A673 (cell line): ENCODE measurements at regions not wholly inside any gene's neighbourhood (a gene's known extent, or its start where the extent isn't known, plus 50 kb on each side); places are given as distances from the start of the nearest gene placed in this dataset.

Experiments
- BruUV-seq: library from RNA; stranded (reverse); fragments of 400-500 nt; replicated peaks from 2 replicates; lab custom pipeline; 2021; lab: Mats Ljungman, UMichigan
- CTCF ChIA-PET: fragments of 300-600 bp; sonication (Branson Sonifier 250); formaldehyde crosslinking; loops from one replicate; lab custom pipeline; 2022; ENCODE audit warnings: antibody characterized with exemption; lab: Charles Lee
- POLR2A ChIA-PET: fragments of 300-600 bp; sonication (Branson Sonifier 250); formaldehyde crosslinking; loops from one replicate; lab custom pipeline; 2022; ENCODE audit warnings: antibody characterized with exemption; ENCODE audit not compliant: low non-redundant PET; lab: Charles Lee
- DNase-seq: peaks from one replicate; pipeline ENCODE4 v3.0.0-alpha.2; 2015; ENCODE audit warnings: low spot score
- H3K27ac ChIP-seq: fragments of 200-600 bp; sonication (generic); 2 replicates; pipeline ENCODE4 v1.5.1; 2016; ENCODE audit warnings: mixed run types, low read depth, mild to moderate bottlenecking, mixed read lengths, antibody characterized with exemption, low read length; ENCODE audit not compliant: poor library complexity, severe bottlenecking
- H3K27me3 ChIP-seq: fragments of 200-600 bp; sonication (generic); replicated peaks from 2 replicates; pipeline ENCODE4 v1.6.1; 2017; ENCODE audit warnings: mixed run types, low read depth, mild to moderate bottlenecking, mixed read lengths, antibody characterized with exemption, low read length; ENCODE audit not compliant: insufficient read depth, poor library complexity
- H3K36me3 ChIP-seq: fragments of 200-600 bp; sonication (generic); 2 replicates; pipeline ENCODE4 v1.6.1; 2016; ENCODE audit warnings: mixed run types, mild to moderate bottlenecking, mixed read lengths, antibody characterized with exemption, low read length; ENCODE audit not compliant: insufficient read depth, poor library complexity, severe bottlenecking
- H3K4me1 ChIP-seq: fragments of 200-600 bp; sonication (generic); 2 replicates; pipeline ENCODE4 v1.6.1; 2017; ENCODE audit warnings: mixed run types, mild to moderate bottlenecking, mixed read lengths, antibody characterized with exemption, low read length; ENCODE audit not compliant: insufficient read depth, poor library complexity, severe bottlenecking
- H3K4me3 ChIP-seq: fragments of 200-600 bp; sonication (generic); 2 replicates; pipeline ENCODE4 v1.5.1; 2016; ENCODE audit warnings: low read depth, mixed run types, mild to moderate bottlenecking, mixed read lengths, low read length; ENCODE audit not compliant: poor library complexity, severe bottlenecking
- H3K9me3 ChIP-seq: fragments of 200-600 bp; sonication (generic); 2 replicates; pipeline ENCODE4 v1.6.1; 2016; ENCODE audit warnings: mixed run types, low read depth, mild to moderate bottlenecking, mixed read lengths, antibody characterized with exemption, low read length; ENCODE audit not compliant: poor library complexity, severe bottlenecking
- CTCF ChIP-seq: fragments of 300-800, 200-600 bp; sonication (generic); conservative IDR thresholded peaks from 2 replicates; pipeline ENCODE4 v1.5.1; 2017; ENCODE audit warnings: low read depth, mild to moderate bottlenecking, antibody characterized with exemption, low read length, moderate library complexity, mixed read lengths
- EZH2 ChIP-seq: fragments of 200-600 bp; sonication (generic); IDR thresholded peaks from 2 replicates; pipeline ENCODE4 v1.6.1; 2017; ENCODE audit warnings: borderline replicate concordance, low read depth, mild to moderate bottlenecking, mixed read lengths, antibody characterized with exemption, low read length; ENCODE audit not compliant: poor library complexity, severe bottlenecking
- intact Hi-C: fragments of 100-400 bp; cut with micrococcal nuclease; formaldehyde crosslinking; loops from one replicate; pipeline ENCODE4 v1.10.0; 2022; ENCODE audit not compliant: unreplicated experiment

DNA sequence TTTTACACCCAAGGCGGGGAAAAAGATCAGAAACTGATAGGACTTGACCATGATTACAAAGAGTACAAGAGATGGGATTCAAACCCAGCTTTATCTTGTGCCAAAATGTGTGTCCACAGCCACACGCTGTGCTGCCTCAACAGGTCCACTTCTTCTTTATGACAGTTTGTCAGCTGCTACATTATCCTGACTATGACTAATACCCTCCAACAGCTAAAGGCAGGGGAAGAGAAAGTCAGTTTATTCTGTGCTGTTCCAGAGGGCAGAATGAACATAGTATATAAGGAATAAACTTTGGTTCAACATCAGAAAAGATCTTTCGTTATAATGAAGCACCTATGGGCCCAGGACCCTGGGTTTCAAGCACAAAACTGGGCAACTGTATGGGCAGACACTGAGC, 668.2 kb upstream of the TENM4 start:
- POLR2A ChIA-PET, result no interaction called here
- CTCF ChIA-PET, result no interaction called here
- no peak for DNase-seq
- Histone ChIP-seq H3K9me3 (no peaks in the 10 kb centered on the region), H3K4me3 (no peak overlapping the region), H3K36me3 (no peaks in the 10 kb centered on the region), H3K27me3 (no peaks in the 10 kb centered on the region), H3K4me1 (no peaks in the 10 kb centered on the region), H3K27ac (no peak overlapping the region)
- BruUV-seq, result no TSS peak
- no peak for TF ChIP-seq EZH2
- TF ChIP-seq CTCF, result no peak
- intact Hi-C loops, result no loop called here

DNA sequence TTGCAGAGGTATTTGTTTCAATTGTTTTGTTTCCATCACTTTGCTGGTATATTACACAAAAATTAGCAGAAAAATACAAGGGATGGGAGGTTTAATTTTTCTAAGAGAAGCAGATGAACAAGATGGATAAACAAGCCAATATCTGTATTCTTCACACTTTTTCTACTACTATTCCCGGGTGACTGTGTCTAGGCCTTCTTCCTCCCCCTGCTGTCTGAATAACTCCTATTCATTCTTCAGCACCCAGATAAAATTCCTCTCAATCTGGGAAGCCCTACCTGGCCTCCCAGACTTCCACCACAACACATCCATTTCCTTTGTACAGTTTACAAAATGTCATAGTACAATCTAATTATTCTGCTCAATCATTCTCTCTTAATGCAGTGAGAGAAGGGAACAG, 666.6 kb upstream of the TENM4 start:
- no peak overlapping the region for H3K4me3 ChIP-seq
- TF ChIP-seq CTCF (no peak), EZH2 (no peak)
- H3K9me3 ChIP-seq, result no peaks in the 10 kb centered on the region
- BruUV-seq, result no TSS peak
- intact Hi-C loops, result no loop called here
- H3K27me3 ChIP-seq, result no peaks in the 10 kb centered on the region
- no peak overlapping the region for H3K27ac ChIP-seq
- no peaks in the 10 kb centered on the region for H3K36me3 ChIP-seq
- H3K4me1 ChIP-seq, result no peaks in the 10 kb centered on the region
- POLR2A ChIA-PET, result no interaction called here
- CTCF ChIA-PET, result no interaction called here
- no peak for DNase-seq

DNA sequence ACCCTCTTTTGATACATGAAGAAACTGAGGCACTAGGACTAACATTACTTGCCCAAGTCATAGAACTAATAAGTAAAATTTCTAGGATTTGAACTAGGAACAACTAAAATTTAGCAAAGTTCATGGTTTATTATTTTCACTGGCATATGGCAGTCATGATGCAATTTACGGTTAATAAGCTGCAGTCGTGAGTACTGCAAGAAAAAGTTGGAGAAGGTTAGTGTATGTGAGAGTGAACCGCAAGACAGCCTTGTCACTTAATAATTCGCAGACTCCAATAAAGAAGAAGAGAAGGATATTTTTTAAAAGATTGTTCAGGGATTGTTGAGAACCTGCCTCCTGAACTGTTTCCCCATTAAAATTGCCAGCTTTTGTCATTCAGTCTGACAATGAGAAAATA, 663.4 kb upstream of the TENM4 start:
- H3K27ac ChIP-seq, result no peak overlapping the region
- POLR2A ChIA-PET, result no interaction called here
- TF ChIP-seq CTCF, result no peak
- no peak for TF ChIP-seq EZH2
- DNase-seq, result no peak
- CTCF ChIA-PET, result no interaction called here
- BruUV-seq, result no TSS peak
- no peaks in the 10 kb centered on the region for H3K4me1 ChIP-seq
- no peaks in the 10 kb centered on the region for H3K36me3 ChIP-seq
- intact Hi-C loops, result no loop called here
- no peaks in the 10 kb centered on the region for H3K9me3 ChIP-seq
- no peak overlapping the region for H3K4me3 ChIP-seq
- no peaks in the 10 kb centered on the region for H3K27me3 ChIP-seq
